Uterus (tissue), 2 donors: ENCODE measurements at regions not wholly inside any gene's neighbourhood (a gene's known extent, or its start where the extent isn't known, plus 50 kb on each side); places are given as distances from the start of the nearest gene placed in this dataset.
"Not testable (repeated sequence)": the region's sequence is repeated elsewhere in the genome, so short reads cannot be mapped to it uniquely, and the experiment has no call there.

ENCODE experiments used
- POLR2A ChIP-seq, 2 donors: fragments of 450-650 bp; IDR thresholded peaks; one replicate each; pipeline ENCODE4 v1.6.1; 2016; ENCODE audit warnings: antibody characterized with exemption in 2 of 2, mild to moderate bottlenecking in 1 of 2, moderate library complexity in 1 of 2
- TF ChIP-seq, protein P1 (sequence below), 4 experiments: fragments of 200-600 bp in 2 of 4; fragments of 450-650 bp in 2 of 4; sonication (generic) in 2 of 4; IDR thresholded peaks; one replicate each; pipeline ENCODE4 v1.5.1; 2016 to 2019; ENCODE audit warnings: antibody characterized with exemption in 4 of 4, mild to moderate bottlenecking in 2 of 4, moderate library complexity in 1 of 4

DNA sequence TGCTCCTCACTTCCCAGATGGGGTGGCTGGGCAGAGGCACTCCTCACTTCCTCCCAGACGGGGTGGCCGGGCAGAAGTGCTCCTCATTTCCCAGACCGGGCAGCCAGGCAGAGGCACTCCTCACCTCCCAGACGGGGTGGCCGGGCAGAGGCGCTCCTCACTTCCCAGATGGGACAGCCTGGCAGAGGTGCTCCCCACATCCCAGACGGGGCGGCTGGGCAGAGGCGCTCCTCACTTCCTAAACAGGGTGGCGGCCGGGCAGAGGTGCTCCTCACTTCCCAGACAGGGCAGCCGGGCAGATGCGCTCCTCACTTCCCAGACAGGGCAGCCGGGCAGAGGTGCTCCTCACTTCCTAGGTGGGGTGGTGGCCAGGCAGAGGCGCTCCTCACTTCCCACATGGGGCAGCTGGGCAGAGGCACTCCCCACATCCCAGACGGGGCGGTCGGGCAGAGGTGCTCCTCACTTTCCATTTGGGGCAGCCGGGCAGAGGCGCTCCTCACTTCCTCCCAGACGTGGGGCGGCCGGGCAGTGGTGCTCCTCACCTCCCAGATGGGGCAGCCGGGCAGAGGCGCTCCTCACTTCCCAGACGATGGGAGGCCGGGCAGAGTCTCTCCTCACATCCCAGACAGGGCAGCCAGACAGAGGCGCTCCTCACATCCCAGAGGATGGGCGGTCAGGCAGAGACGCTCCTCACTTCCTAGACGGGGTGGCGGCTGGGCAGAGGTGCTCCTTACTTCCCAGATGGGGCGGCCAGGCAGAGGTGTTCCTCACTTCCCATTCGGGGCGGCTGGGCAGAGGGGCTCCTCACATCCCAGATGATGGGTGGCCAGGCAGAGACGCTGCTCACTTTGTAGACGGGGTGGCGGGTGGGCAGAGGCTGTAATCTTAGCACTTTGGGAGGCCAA lies 274.5 kb downstream of the LIPI start:
- TF ChIP-seq, protein P1, sequence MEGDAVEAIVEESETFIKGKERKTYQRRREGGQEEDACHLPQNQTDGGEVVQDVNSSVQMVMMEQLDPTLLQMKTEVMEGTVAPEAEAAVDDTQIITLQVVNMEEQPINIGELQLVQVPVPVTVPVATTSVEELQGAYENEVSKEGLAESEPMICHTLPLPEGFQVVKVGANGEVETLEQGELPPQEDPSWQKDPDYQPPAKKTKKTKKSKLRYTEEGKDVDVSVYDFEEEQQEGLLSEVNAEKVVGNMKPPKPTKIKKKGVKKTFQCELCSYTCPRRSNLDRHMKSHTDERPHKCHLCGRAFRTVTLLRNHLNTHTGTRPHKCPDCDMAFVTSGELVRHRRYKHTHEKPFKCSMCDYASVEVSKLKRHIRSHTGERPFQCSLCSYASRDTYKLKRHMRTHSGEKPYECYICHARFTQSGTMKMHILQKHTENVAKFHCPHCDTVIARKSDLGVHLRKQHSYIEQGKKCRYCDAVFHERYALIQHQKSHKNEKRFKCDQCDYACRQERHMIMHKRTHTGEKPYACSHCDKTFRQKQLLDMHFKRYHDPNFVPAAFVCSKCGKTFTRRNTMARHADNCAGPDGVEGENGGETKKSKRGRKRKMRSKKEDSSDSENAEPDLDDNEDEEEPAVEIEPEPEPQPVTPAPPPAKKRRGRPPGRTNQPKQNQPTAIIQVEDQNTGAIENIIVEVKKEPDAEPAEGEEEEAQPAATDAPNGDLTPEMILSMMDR (IDR thresholded peaks at IDR 0.05), result not testable (repeated sequence)
- TF ChIP-seq POLR2A (IDR thresholded peaks at IDR 0.05), result not testable (repeated sequence)
